ENCODE measurements at regions not wholly inside any gene's neighbourhood (a gene's known extent, or its start where the extent isn't known, plus 50 kb on each side); places are given as distances from the start of the nearest gene placed in this dataset.

DNA sequence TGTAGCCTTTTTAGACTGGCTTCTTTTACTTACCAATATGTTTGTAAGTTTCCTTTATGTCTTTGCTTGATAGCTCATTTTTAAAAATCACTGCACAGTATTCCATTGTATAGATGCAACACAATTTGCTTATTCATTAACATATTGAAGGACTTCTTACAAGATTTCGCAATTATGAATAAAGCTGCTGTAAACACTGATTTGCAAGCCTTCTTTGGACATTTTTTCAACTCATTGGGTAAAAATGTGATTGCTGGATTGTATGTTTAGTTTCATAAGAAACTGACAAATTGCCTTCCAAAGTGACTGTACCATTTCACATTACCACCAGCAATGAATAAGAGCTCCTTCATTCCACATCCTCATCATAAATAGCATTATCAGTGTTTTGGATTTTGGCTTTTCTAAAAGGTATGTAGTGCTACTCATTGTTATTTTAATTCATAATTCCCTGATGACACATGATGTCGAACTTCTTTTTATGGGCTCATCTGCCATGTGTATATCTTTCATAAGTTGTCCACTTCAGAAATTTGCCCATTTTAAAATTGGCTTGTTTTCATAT, 80.7 kb downstream of the TFAP2B start:
- TF ChIP-seq, protein P1, sequence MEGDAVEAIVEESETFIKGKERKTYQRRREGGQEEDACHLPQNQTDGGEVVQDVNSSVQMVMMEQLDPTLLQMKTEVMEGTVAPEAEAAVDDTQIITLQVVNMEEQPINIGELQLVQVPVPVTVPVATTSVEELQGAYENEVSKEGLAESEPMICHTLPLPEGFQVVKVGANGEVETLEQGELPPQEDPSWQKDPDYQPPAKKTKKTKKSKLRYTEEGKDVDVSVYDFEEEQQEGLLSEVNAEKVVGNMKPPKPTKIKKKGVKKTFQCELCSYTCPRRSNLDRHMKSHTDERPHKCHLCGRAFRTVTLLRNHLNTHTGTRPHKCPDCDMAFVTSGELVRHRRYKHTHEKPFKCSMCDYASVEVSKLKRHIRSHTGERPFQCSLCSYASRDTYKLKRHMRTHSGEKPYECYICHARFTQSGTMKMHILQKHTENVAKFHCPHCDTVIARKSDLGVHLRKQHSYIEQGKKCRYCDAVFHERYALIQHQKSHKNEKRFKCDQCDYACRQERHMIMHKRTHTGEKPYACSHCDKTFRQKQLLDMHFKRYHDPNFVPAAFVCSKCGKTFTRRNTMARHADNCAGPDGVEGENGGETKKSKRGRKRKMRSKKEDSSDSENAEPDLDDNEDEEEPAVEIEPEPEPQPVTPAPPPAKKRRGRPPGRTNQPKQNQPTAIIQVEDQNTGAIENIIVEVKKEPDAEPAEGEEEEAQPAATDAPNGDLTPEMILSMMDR (IDR thresholded peaks at IDR 0.05): no peak
- no peak for TF ChIP-seq POLR2A (IDR thresholded peaks at IDR 0.05)
- no peak for TF ChIP-seq POLR2AphosphoS5 (IDR thresholded peaks at IDR 0.05)

Data from suprapubic skin (tissue), 4 donors.